HG03159 (cell line): ENCODE measurements at regions not wholly inside any gene's neighbourhood (a gene's known extent, or its start where the extent isn't known, plus 50 kb on each side); places are given as distances from the start of the nearest gene placed in this dataset.
"Not testable (repeated sequence)": the region's sequence is repeated elsewhere in the genome, so short reads cannot be mapped to it uniquely, and the experiment has no call there.

Experiments
- ATAC-seq: cut with Tn5 transposase; IDR thresholded peaks from one replicate; pipeline ENCODE4 v1.9.1; 2021; ENCODE audit warnings: mild to moderate bottlenecking, moderate library complexity; ENCODE audit not compliant: unreplicated experiment

- no peak for ATAC-seq
These were observed 419.9 kb downstream of the BUD13 start for GRCh38 chr11:116352881-116353280.

GRCh38 chr11:116348226-116348625 is 424.6 kb downstream of the BUD13 start:
- no peak for ATAC-seq

GRCh38 chr11:116345575-116345974 is 427.2 kb downstream of the BUD13 start:
- no peak for ATAC-seq

GRCh38 chr11:116344601-116345000 is 428.2 kb downstream of the BUD13 start:
- no peak for ATAC-seq

- ATAC-seq: no peak
These were observed 429.5 kb downstream of the BUD13 start for GRCh38 chr11:116343270-116343669.

GRCh38 chr11:116342148-116342547 is 430.6 kb downstream of the BUD13 start:
- no peak for ATAC-seq

- ATAC-seq: no peak
These were observed 433.3 kb downstream of the BUD13 start for GRCh38 chr11:116339306-116340098.

- not testable (repeated sequence) for ATAC-seq
These were observed 434.3 kb downstream of the BUD13 start for GRCh38 chr11:116338500-116338899.

- ATAC-seq: no peak
These were observed 436.2 kb downstream of the BUD13 start for GRCh38 chr11:116336540-116336939.

- ATAC-seq: no peak
These were observed 436.9 kb downstream of the BUD13 start for GRCh38 chr11:116335891-116336290.

- ATAC-seq: no peak
These were observed 437.7 kb downstream of the BUD13 start for GRCh38 chr11:116335078-116335477.

- no peak for ATAC-seq
These were observed 438.2 kb downstream of the BUD13 start for GRCh38 chr11:116334596-116334995.

- no peak for ATAC-seq
These were observed 439.7 kb downstream of the BUD13 start for GRCh38 chr11:116333001-116333535.

- ATAC-seq: no peak
These were observed 440.4 kb downstream of the BUD13 start for GRCh38 chr11:116332391-116332790.

- no peak for ATAC-seq
These were observed 441.4 kb downstream of the BUD13 start for GRCh38 chr11:116331381-116331780.

GRCh38 chr11:116330439-116331185 is 442.2 kb downstream of the BUD13 start:
- ATAC-seq: no peak

- no peak for ATAC-seq
These were observed 443.3 kb downstream of the BUD13 start for GRCh38 chr11:116329354-116330090.

GRCh38 chr11:116328851-116329250 is 443.9 kb downstream of the BUD13 start:
- no peak for ATAC-seq

GRCh38 chr11:116328391-116328790 is 444.4 kb downstream of the BUD13 start:
- no peak for ATAC-seq

GRCh38 chr11:116326146-116326545 is 446.6 kb downstream of the BUD13 start:
- ATAC-seq: no peak

GRCh38 chr11:116325247-116325646 is 447.5 kb downstream of the BUD13 start:
- ATAC-seq: no peak
